ENCODE measurements at regions not wholly inside any gene's neighbourhood (a gene's known extent, or its start where the extent isn't known, plus 50 kb on each side); places are given as distances from the start of the nearest gene placed in this dataset.

- WGBS, 2 donors (ENCODE audit: low coverage in 1 of 2): 73 to 74% methylated on average over 4 of the region's 4 CpGs
- no peak overlapping the region for H3K27ac ChIP-seq
- no peak for DNase-seq
- H3K4me3 ChIP-seq: no peak overlapping the region
- no peaks in the 10 kb centered on the region for H3K27me3 ChIP-seq
- peaks cover 0 to 6% (median 0%) of the 10 kb centered on the region in 4 donors for H3K4me1 ChIP-seq
- in situ Hi-C loops (cut with MboI; ENCODE audit: low pct_ligation_motif_present in 1 of 4, low pct_unique_long_range_greater_than_20kb in 1 of 4, low sequenced_read_pairs in 3 of 4): no loop called here
- intact Hi-C loops (cut with DNase I; ENCODE audit: low total_unique reads): no loop called here
- peaks cover 0 to 26% (median 10%) of the 10 kb centered on the region in 4 donors for H3K36me3 ChIP-seq
- no peak for TF ChIP-seq POLR2AphosphoS5 (IDR thresholded peaks at IDR 0.05)
- TF ChIP-seq EP300 (IDR thresholded peaks at IDR 0.05; ENCODE audit: low read depth): no peak
- no peak for TF ChIP-seq POLR2A (IDR thresholded peaks at IDR 0.05)
- TF ChIP-seq CTCF (IDR thresholded peaks at IDR 0.05): no peak
- H3K9me3 ChIP-seq: no peaks in the 10 kb centered on the region
Observed at GRCh38 chr22:42207918-42208317, 62.5 kb downstream of the TCF20 start.

- TF ChIP-seq EP300 (IDR thresholded peaks at IDR 0.05; ENCODE audit: low read depth): no peak
- TF ChIP-seq POLR2AphosphoS5 (IDR thresholded peaks at IDR 0.05): no peak
- no peak for TF ChIP-seq POLR2A (IDR thresholded peaks at IDR 0.05)
- TF ChIP-seq CTCF (IDR thresholded peaks at IDR 0.05): no peak
- whole genome bisulfite sequencing, 2 donors (ENCODE audit: low coverage in 1 of 2): 94 to 100% methylated on average over 2 of the region's 2 CpGs
Observed at GRCh38 chr22:42203609-42204008, 66.8 kb downstream of the TCF20 start.

DNA sequence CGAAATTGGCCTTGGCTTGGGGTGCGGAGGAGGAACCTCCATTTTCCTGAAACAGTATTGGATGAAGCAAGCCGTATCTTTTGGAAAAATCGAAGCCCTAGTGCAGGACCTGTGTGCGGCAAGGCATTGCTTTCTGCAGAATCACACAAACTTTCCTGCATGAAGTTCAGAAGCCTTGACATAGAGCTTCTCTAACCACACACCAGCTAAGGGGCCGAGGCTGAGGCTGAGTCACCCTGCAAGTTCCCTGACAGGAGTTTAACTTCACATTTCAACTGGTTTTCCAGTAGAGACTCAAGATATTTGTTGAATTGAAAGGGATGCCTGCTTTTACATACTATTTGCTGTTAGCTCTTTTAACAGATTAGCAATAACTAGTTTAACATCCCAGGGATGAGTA lies 67.8 kb downstream of the TCF20 start:
- Histone ChIP-seq H3K4me1 (peaks cover 0 to 13% (median 0%) of the 10 kb centered on the region in 4 donors), H3K36me3 (peaks cover 0 to 8% (median 2%) of the 10 kb centered on the region in 4 donors), H3K27ac (no peak overlapping the region), H3K9me3 (no peaks in the 10 kb centered on the region), H3K4me3 (no peak overlapping the region), H3K27me3 (no peaks in the 10 kb centered on the region)
- intact Hi-C loops (cut with DNase I; ENCODE audit: low total_unique reads) (no loop called here), in situ Hi-C loops (cut with MboI; ENCODE audit: low pct_ligation_motif_present in 1 of 4, low pct_unique_long_range_greater_than_20kb in 1 of 4, low sequenced_read_pairs in 3 of 4) (no loop called here)
- DNase-seq: no peak
- 86% methylated on average over 6 of the region's 6 CpGs; no CpG with 5 or more reads in 1 of the 2 donors for WGBS, 2 donors (ENCODE audit: low coverage in 1 of 2)
- TF ChIP-seq POLR2A (IDR thresholded peaks at IDR 0.05) (no peak), EP300 (IDR thresholded peaks at IDR 0.05; ENCODE audit: low read depth) (no peak)

More at GRCh38 chr22:42203609-42204008, 66.8 kb downstream of the TCF20 start:
- Histone ChIP-seq H3K36me3 (peaks cover 0 to 8% (median 4%) of the 10 kb centered on the region in 4 donors), H3K27ac (no peak overlapping the region), H3K27me3 (no peaks in the 10 kb centered on the region), H3K4me1 (peaks cover 0 to 13% (median 0%) of the 10 kb centered on the region in 4 donors), H3K9me3 (no peaks in the 10 kb centered on the region), H3K4me3 (no peak overlapping the region)
- in situ Hi-C loops (cut with MboI; ENCODE audit: low pct_ligation_motif_present in 1 of 4, low pct_unique_long_range_greater_than_20kb in 1 of 4, low sequenced_read_pairs in 3 of 4): no loop called here
- DNase-seq: no peak
- intact Hi-C loops (cut with DNase I; ENCODE audit: low total_unique reads): no loop called here

GRCh38 chr22:42202048-42202447 lies 68.4 kb downstream of the TCF20 start:
- DNase-seq: no peak
- Histone ChIP-seq H3K4me1 (peaks cover 0 to 13% (median 0%) of the 10 kb centered on the region in 4 donors), H3K27ac (no peak overlapping the region), H3K27me3 (no peaks in the 10 kb centered on the region), H3K36me3 (peaks cover 0 to 1% (median 0%) of the 10 kb centered on the region in 4 donors), H3K9me3 (no peaks in the 10 kb centered on the region), H3K4me3 (no peak overlapping the region)
- intact Hi-C loops (cut with DNase I; ENCODE audit: low total_unique reads): no loop called here
- 69% methylated on average over 1 of the region's 1 CpG; no CpG with 5 or more reads in 1 of the 2 donors for WGBS, 2 donors (ENCODE audit: low coverage in 1 of 2)
- no peak for TF ChIP-seq POLR2A (IDR thresholded peaks at IDR 0.05)
- TF ChIP-seq CTCF (IDR thresholded peaks at IDR 0.05): no peak
- no peak for TF ChIP-seq POLR2AphosphoS5 (IDR thresholded peaks at IDR 0.05)
- TF ChIP-seq EP300 (IDR thresholded peaks at IDR 0.05; ENCODE audit: low read depth): no peak
- in situ Hi-C loops (cut with MboI; ENCODE audit: low pct_ligation_motif_present in 1 of 4, low pct_unique_long_range_greater_than_20kb in 1 of 4, low sequenced_read_pairs in 3 of 4): no loop called here

GRCh38 chr22:42199025-42199424 lies 68.4 kb upstream of the CYP2D6 start:
- no peak for TF ChIP-seq EP300 (IDR thresholded peaks at IDR 0.05; ENCODE audit: low read depth)
- no peak for TF ChIP-seq CTCF (IDR thresholded peaks at IDR 0.05)
- no peak for TF ChIP-seq POLR2AphosphoS5 (IDR thresholded peaks at IDR 0.05)
- no peak for TF ChIP-seq POLR2A (IDR thresholded peaks at IDR 0.05)
- in situ Hi-C loops (cut with MboI; ENCODE audit: low pct_ligation_motif_present in 1 of 4, low pct_unique_long_range_greater_than_20kb in 1 of 4, low sequenced_read_pairs in 3 of 4) (no loop called here), intact Hi-C loops (cut with DNase I; ENCODE audit: low total_unique reads) (no loop called here)
- Histone ChIP-seq H3K4me1 (peaks cover 0 to 9% (median 0%) of the 10 kb centered on the region in 4 donors), H3K27me3 (no peaks in the 10 kb centered on the region), H3K9me3 (no peaks in the 10 kb centered on the region), H3K27ac (no peak overlapping the region), H3K36me3 (no peaks in the 10 kb centered on the region), H3K4me3 (no peak overlapping the region)
- WGBS, 2 donors (ENCODE audit: low coverage in 1 of 2): 91 to 96% methylated on average over 4 to 5 of the region's 5 CpGs
- no peak for DNase-seq

Data from transverse colon (tissue), 4 donors.